Smooth muscle cell of the brain vasculature (primary cell): ENCODE measurements at regions not wholly inside any gene's neighbourhood (a gene's known extent, or its start where the extent isn't known, plus 50 kb on each side); places are given as distances from the start of the nearest gene placed in this dataset.

Source experiments
- DNase-seq: peaks from one replicate; pipeline ENCODE4 v3.0.0-alpha.2; 2012; ENCODE audit warnings: low read depth, low spot score

DNA sequence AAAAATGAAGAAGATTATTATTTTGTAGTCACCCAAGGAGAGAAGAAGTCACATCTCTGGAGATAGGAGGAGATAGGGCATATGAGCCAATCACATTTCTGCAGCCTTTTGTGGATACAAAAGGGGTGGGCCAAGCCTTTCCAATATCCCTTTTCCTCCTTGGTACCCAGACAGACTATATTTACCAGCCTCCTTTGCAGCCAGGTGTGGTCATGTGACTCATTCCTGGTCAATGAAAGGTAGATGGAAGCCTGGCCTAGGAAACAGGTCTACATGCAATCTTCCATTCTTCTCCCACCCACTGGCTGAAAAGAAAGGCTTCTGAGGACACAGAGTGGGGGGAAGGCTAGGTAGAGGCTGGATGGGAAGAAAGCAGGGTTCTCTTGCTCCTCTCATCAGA is 58.1 kb upstream of the ERG start:
- no peak for DNase-seq

DNA sequence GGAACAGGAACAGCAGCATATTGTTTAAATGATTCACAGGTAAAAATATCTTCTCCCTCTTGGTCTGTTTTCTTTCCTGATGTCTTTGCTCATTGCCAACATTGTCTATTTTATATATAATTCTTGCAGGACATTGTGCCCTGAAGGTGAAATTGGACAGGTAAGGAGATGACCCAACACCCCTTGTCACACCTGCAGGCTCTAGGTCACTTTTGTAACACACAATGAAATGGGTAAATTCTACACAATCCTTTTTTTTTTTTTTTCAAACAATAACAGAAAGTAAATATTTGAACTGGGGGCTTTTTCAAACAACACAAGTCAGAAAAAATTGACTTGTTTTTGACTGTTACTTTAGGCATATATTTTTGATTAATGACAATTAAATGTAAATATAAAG is 62.9 kb upstream of the ERG start:
- DNase-seq = no peak

GRCh38 chr21:38561613-38562581 is 63.6 kb upstream of the ERG start:
- DNase-seq = no peak

DNA sequence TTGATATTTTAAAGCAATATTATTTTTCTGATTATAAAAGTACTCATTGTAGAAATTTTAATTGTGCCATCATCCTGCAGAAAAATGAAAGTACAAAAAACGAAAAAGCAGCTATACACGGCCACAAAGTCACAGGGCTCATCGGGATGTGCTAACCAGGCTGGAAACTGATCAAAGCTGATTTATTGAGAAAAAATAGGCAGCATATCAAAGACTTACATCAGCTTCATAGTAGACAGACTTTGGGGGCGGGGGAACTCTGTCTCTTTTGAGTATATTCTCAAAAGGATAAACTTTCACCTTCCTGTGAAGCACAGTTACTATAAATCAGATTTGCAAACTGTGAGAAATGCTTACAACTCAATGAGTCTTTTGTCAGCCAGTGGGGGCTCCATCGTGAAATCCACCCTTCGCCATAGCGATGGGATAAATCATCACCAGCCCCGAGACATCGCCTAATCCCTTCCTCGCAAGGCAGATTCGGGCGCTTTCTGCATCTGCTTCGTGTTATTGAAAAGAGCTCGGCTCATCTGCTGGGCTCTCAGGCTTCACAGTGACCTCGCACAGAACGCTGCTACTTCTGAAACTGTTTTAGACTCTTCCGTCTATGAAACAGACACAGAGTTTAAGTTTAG is 69.2 kb upstream of the ERG start:
- no peak for DNase-seq

DNA sequence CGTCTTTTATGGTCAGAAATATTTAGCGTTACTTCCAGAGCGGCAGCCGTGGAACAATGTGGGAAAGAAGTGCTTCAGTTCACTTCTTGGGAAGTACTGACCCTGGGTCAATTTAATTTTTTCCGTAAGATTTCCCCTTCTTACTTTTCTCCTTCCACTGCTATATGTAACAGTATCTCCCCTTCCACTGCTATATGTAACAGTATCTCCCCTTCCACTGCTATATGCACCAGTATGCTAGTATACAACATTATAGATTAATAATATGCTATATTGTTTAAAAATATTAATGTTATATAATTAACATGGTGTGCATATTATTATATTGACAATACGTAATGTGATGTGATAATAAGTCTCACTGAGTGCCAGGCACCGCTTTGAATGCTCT is 69.7 kb upstream of the ERG start:
- no peak for DNase-seq

DNA sequence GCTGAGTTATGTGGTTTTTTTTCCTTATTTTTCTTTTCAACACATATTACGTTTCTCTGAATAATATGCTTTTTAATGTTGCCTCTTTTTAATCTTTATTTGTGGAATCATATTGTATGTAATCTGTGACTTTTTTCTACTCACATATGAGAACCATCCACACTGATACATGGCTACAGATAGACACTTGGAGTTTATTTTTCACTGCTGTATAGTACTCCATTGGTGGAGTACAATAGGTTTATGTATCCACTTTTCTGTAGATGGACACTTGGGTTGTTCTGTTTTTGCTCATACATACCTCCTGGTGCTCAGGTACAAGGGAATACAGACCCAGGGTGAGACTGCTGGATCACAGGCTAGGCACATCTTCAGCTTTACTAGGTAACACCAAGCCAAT is 71.5 kb upstream of the ERG start:
- DNase-seq = no peak

DNA sequence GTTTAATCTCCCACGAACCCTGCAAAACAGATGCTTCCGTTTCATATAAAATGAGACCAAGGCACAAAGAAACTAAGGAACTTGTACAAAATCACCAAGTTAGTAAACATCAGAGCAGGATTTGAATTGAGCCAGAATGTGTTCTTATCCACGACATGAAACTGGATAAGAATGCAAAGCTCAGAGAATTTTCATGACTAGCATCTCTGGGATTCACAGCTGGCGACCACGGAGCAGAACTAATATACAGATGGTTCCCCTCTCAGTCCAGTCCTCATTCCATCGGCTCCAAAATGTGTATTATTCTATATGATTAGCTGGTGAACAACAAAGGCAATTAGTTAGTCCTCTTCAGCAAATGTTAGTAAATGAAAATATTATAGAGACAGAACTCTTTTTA is 72.3 kb upstream of the ERG start:
- DNase-seq = no peak

DNA sequence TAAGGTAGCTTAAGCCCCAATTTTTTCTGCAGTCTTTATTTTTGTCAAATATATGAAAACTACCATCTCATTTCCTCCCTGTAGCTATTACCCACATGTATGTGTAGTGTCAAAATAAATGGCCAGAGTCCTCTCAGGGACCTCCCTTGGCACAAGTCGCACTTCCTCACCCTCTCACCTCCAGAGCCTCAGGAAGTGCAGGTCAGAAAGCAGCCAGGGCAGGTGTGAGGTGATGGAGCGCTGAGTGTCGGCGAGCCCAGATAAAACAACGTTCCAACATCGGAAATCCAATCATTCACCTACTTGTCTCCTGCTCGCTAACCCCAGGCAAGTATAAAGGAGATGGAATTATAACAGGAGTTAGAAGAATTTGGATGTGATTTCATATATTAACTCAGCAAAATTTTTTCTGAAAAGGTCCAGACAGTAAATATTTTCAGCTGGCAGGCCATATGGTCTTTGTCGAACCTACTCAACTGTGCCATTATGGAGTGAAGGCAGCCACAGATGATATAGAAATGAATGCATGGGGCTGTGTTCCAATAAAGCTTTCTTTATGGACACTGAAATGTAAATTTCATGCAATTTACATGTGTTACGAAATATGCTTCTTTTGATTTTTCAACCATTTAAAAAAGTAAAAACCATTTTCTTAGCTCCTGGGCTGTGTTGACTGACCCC is 76.8 kb upstream of the ERG start:
- DNase-seq = no peak

DNA sequence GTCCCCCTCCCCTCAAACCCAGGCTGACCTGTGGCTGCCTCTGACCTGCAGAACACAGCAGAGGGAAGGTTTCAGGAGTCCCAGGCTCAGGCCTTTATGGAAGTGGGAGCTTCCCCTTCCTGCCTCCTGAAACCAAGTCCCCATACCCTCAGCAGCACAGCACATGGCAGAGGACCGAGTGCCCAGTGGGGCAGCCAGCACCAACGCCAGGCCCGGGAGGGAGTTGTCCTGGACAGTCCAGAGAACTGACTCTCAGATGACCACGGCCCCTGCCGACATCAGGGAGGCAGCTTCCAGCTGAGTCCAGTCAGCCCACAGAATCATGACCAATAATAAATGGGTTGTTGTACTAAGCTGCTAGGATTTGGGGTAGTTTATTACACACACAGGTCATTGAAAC is 79.6 kb upstream of the ERG start:
- DNase-seq = no peak

DNA sequence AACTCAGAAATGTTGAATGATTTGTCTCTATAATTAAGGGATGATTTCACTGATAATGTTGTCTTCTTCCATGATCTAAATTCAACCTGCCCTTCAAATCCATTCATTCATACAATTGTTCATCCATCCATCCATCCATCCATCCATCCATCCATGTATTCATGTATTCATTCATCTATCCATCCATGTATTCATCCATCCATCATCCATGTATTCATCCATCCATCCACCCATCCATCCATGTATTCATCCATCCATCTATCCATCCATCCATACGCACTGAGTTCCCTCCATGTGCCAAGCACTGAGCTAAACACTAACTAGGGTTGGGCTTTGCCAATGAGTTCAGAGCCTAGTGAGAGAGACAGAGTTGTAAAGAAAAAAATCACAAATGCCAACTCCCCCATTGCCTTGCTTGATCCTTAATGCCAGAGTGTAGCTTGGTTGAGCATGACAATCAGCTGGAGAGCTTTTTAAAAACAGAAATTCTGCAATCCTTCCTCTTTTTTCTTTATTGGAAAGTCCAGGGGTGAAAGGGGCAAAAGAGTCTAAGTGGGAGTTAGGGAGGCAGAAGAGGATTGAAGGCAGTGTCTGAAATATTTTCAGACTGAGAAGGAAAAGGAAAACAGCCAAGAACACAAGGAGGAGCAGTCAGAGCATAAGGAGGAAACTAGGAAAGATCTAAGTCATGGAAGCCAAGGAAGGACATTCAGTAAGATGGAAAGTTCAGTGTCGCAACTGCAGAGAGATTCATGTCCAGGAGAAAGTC is 92.4 kb upstream of the ERG start:
- no peak for DNase-seq

GRCh38 chr21:38591218-38591537 is 92.9 kb upstream of the ERG start:
- DNase-seq = no peak

DNA sequence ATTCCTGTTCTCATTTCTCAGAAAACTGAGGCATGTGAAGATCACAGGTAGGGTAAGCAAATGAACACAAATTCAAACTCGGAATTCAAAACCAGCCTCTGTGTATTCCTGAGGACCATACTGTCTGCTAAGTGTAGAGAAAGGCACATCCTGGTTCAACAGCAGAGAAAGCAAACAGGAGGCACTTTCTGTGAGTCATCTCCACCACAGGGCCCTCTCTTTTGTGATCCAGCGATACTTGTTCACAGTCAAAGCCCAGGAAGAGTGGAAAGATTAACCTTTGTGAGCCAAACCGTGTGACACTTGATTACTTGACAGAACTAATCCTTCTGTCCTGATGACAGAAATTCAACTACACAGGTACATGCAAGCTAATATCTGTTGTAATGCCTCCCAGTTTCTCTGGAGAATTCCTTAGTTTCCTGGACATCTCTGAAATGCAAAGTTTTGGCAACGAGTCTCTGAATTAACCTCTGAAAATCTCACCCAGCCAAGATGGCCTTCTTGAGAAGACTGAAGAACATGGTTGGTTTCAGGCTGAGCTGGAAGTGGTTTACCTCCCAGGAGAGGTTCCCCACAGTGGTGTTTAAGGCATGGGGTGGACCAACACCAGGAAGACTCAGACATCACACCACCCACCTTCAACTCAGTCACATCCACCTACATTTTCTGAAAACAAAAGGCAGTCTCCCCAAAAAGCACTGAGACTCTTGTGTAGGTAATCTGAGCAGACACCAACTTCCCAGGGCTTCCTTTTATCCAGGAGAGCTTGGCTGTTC is 98.2 kb upstream of the ERG start:
- DNase-seq = no peak

GRCh38 chr21:38597421-38597820 is 99.1 kb upstream of the ERG start:
- DNase-seq = no peak

DNA sequence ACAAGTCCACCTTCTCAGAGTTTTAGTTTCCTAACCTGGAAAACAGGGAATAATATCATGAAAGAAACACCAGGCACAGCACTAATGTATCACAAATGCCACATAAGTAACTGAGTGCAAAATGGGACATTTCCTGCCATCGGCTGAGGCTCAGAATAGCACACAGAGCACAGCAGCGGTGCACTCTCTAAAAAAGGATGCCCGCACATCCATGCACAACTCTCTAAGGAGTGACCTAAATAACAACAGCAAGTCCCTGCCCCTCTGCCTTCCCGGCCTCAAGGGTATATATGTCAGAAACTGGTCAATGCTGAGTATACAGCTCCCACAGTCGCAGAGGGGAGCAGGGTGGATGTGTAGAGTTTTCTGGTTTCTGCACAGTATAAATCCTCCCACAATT is 100.1 kb upstream of the ERG start:
- no peak for DNase-seq

DNA sequence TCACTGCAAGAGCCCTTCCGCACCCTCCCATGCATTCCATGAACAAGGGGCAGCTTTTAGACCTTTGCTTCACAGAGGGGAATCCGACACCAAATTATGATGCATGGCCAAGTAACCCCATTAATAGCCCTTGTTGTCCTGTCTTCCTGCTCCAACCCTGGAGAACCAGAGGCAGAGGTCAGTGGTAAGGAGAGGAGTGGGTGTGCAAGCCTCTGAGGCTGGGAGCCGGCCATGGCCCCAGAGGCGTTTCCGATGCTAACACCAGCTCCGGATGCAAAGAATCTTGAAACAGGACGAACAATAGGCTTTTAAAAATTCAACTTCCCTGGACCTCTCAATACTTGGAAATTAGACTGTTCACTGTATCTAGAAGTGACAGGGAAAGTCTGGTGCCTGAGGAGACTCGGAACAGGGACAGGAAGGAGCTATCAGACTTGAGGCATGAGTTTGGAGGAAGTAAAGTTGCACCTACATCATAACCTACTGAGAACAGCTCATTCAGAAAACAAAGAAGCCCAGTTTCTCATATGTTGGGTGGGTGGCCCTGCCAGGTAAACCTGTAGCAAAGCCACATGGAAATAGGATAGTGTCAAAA is 101.2 kb upstream of the ERG start:
- DNase-seq = no peak

- DNase-seq = no peak
These were observed 101.8 kb upstream of the ERG start for GRCh38 chr21:38600106-38600505.

GRCh38 chr21:38605236-38605635 is 107.0 kb upstream of the ERG start:
- DNase-seq = no peak

- DNase-seq = no peak
These were observed 111.3 kb upstream of the ERG start for GRCh38 chr21:38609580-38609979.

GRCh38 chr21:38610623-38611251 is 112.5 kb upstream of the ERG start:
- no peak for DNase-seq

DNA sequence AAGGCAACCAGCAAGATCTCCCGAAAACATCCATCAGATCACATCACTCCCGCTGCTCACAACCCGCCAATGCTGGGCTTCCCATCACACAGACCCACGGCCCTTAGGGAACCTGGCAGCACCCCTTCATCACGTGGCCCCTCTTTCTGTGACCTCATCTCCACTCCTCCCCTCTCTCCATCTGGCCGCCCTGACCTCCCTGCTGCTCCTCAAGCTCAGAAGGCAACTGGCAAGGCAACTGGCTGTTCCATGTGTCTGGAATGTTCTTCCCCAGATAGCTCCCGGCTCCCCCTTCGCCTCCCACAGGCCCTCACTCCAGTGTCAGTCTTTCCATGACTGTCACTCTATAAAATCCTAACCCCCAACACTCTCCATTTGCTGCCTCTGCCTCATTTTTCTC is 113.0 kb upstream of the ERG start:
- no peak for DNase-seq
